ENCODE measurements at regions not wholly inside any gene's neighbourhood (a gene's known extent, or its start where the extent isn't known, plus 50 kb on each side); places are given as distances from the start of the nearest gene placed in this dataset.

DNA sequence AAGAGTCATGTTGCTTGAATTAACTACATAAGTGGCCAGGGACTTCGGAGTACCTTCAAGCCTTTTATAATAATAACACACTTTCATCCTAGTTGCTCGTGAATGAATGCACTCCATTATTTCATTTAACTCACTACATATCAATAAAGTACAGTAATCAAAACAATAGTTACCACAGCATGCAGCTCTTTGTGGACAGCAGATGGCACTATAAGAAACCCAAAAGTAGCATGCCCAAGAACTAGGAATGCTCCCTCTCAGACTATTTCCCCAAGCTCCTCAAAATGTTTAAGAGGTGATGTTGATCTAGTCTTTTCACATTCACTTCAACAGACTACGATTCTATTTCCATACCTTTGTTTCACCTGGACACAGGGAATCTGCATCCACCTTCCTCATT lies 500.8 kb upstream of the DIAPH2 start:
- TF ChIP-seq, protein P1, sequence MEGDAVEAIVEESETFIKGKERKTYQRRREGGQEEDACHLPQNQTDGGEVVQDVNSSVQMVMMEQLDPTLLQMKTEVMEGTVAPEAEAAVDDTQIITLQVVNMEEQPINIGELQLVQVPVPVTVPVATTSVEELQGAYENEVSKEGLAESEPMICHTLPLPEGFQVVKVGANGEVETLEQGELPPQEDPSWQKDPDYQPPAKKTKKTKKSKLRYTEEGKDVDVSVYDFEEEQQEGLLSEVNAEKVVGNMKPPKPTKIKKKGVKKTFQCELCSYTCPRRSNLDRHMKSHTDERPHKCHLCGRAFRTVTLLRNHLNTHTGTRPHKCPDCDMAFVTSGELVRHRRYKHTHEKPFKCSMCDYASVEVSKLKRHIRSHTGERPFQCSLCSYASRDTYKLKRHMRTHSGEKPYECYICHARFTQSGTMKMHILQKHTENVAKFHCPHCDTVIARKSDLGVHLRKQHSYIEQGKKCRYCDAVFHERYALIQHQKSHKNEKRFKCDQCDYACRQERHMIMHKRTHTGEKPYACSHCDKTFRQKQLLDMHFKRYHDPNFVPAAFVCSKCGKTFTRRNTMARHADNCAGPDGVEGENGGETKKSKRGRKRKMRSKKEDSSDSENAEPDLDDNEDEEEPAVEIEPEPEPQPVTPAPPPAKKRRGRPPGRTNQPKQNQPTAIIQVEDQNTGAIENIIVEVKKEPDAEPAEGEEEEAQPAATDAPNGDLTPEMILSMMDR (IDR thresholded peaks at IDR 0.05), result peak in 4 of 5 experiments; percentile 13 to 23 (median 17)
- TF ChIP-seq EP300 (IDR thresholded peaks at IDR 0.05), result no peak
